Neural progenitor cell (in vitro differentiated cells): ENCODE measurements at regions not wholly inside any gene's neighbourhood (a gene's known extent, or its start where the extent isn't known, plus 50 kb on each side); places are given as distances from the start of the nearest gene placed in this dataset.

ENCODE experiments used
- EZH2 ChIP-seq: fragments of 200-600 bp; sonication (generic); IDR thresholded peaks from 2 replicates; pipeline ENCODE4 v1.6.1; 2017; ENCODE audit warnings: antibody characterized with exemption, mild to moderate bottlenecking, moderate library complexity
- EZH2phosphoT487 ChIP-seq: fragments of 200-600 bp; sonication (generic); IDR thresholded peaks from 2 replicates; pipeline ENCODE4 v1.6.1; 2017; ENCODE audit warnings: antibody characterized with exemption
- TF ChIP-seq, protein P1 (sequence below): fragments of 200-600 bp; sonication (generic); IDR thresholded peaks from 2 replicates; pipeline ENCODE4 v1.5.1; 2017; ENCODE audit warnings: antibody characterized with exemption, mild to moderate bottlenecking

GRCh38 chr16:85205747-85206471 lies 93.6 kb upstream of the CIBAR2 start:
- TF ChIP-seq, protein P1, sequence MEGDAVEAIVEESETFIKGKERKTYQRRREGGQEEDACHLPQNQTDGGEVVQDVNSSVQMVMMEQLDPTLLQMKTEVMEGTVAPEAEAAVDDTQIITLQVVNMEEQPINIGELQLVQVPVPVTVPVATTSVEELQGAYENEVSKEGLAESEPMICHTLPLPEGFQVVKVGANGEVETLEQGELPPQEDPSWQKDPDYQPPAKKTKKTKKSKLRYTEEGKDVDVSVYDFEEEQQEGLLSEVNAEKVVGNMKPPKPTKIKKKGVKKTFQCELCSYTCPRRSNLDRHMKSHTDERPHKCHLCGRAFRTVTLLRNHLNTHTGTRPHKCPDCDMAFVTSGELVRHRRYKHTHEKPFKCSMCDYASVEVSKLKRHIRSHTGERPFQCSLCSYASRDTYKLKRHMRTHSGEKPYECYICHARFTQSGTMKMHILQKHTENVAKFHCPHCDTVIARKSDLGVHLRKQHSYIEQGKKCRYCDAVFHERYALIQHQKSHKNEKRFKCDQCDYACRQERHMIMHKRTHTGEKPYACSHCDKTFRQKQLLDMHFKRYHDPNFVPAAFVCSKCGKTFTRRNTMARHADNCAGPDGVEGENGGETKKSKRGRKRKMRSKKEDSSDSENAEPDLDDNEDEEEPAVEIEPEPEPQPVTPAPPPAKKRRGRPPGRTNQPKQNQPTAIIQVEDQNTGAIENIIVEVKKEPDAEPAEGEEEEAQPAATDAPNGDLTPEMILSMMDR, result no peak
- TF ChIP-seq EZH2 (no peak), EZH2phosphoT487 (no peak)
